ENCODE measurements at regions not wholly inside any gene's neighbourhood (a gene's known extent, or its start where the extent isn't known, plus 50 kb on each side); places are given as distances from the start of the nearest gene placed in this dataset.
A peak's percentile ranks its signal among the peaks of the same experiment; 100 is the strongest.

GRCh38 chr7:79823246-79823951, 311.2 kb upstream of the GNAI1 start:
- Histone ChIP-seq H4K20me1 (ENCODE audit: low read depth) (no peaks in the 10 kb centered on the region), H3K36me3 (no peaks in the 10 kb centered on the region), H3K9me3 (ENCODE audit: low read depth) (no peaks in the 10 kb centered on the region), H3K79me2 (ENCODE audit: low read depth) (no peaks in the 10 kb centered on the region), H3F3A (ENCODE audit: low read depth) (no peaks in the 10 kb centered on the region), H3K4me1 (no peaks in the 10 kb centered on the region), H3K27ac (no peak overlapping the region), H2AFZ (replicated peaks) (no peak overlapping the region), H3K4me2 (no peak overlapping the region), H3K27me3 (no peaks in the 10 kb centered on the region), H3K4me3 (no peak overlapping the region), H3K9ac (no peak overlapping the region)
- Mint-ChIP-seq H3K9me3 (no peaks in the 10 kb centered on the region), H3K27ac (no peak overlapping the region), H3K27me3 (ENCODE audit: insufficient read depth, low read depth) (peaks cover 2% of the 10 kb centered on the region), H3K4me3 (no peak overlapping the region), H3K4me1 (peaks cover 4% of the 10 kb centered on the region), H3K36me3 (no peaks in the 10 kb centered on the region)
- no peak for DNase-seq (ENCODE audit: low spot score)
- TF ChIP-seq EZH2phosphoT487 (IDR thresholded peaks at IDR 0.05) (no peak), CTCF (IDR thresholded peaks at IDR 0.05) (no peak), EZH2 (IDR thresholded peaks at IDR 0.05) (no peak)

GRCh38 chr7:79822620-79823240, 311.9 kb upstream of the GNAI1 start:
- H3K9me3 Mint-ChIP-seq = no peaks in the 10 kb centered on the region
- H3K4me1 Mint-ChIP-seq = peaks cover 4% of the 10 kb centered on the region
- Histone ChIP-seq H4K20me1 (ENCODE audit: low read depth) (no peaks in the 10 kb centered on the region), H3K9me3 (ENCODE audit: low read depth) (no peaks in the 10 kb centered on the region), H3K36me3 (no peaks in the 10 kb centered on the region), H3K4me2 (no peak overlapping the region), H2AFZ (replicated peaks) (no peak overlapping the region), H3K4me3 (no peak overlapping the region), H3K27ac (no peak overlapping the region), H3F3A (ENCODE audit: low read depth) (no peaks in the 10 kb centered on the region), H3K9ac (no peak overlapping the region), H3K4me1 (no peaks in the 10 kb centered on the region), H3K27me3 (no peaks in the 10 kb centered on the region), H3K79me2 (ENCODE audit: low read depth) (no peaks in the 10 kb centered on the region)
- H3K4me3 Mint-ChIP-seq = no peak overlapping the region
- peaks cover 2% of the 10 kb centered on the region for H3K27me3 Mint-ChIP-seq (ENCODE audit: insufficient read depth, low read depth)
- H3K27ac Mint-ChIP-seq = no peak overlapping the region
- TF ChIP-seq CTCF (IDR thresholded peaks at IDR 0.05) (no peak), EZH2phosphoT487 (IDR thresholded peaks at IDR 0.05) (no peak), EZH2 (IDR thresholded peaks at IDR 0.05) (no peak)
- H3K36me3 Mint-ChIP-seq = no peaks in the 10 kb centered on the region
- DNase-seq (ENCODE audit: low spot score) = no peak

- peaks cover 4% of the 10 kb centered on the region for H3K4me1 Mint-ChIP-seq
- H3K27me3 Mint-ChIP-seq (ENCODE audit: insufficient read depth, low read depth) = peaks cover 2% of the 10 kb centered on the region
- H3F3A ChIP-seq (ENCODE audit: low read depth) = no peaks in the 10 kb centered on the region
- TF ChIP-seq CTCF (IDR thresholded peaks at IDR 0.05) (no peak), EZH2phosphoT487 (IDR thresholded peaks at IDR 0.05) (no peak), EZH2 (IDR thresholded peaks at IDR 0.05) (no peak)
- no peaks in the 10 kb centered on the region for H4K20me1 ChIP-seq (ENCODE audit: low read depth)
- no peak overlapping the region for H3K27ac Mint-ChIP-seq
- no peak overlapping the region for H3K4me2 ChIP-seq
- H3K79me2 ChIP-seq (ENCODE audit: low read depth) = no peaks in the 10 kb centered on the region
- H3K9ac ChIP-seq = no peak overlapping the region
- H3K27me3 ChIP-seq = no peaks in the 10 kb centered on the region
- H2AFZ ChIP-seq (replicated peaks) = peak overlapping the region; percentile 89
- no peaks in the 10 kb centered on the region for H3K9me3 ChIP-seq (ENCODE audit: low read depth)
- H3K4me1 ChIP-seq = no peaks in the 10 kb centered on the region
- no peak overlapping the region for H3K4me3 Mint-ChIP-seq
- H3K27ac ChIP-seq = no peak overlapping the region
- no peaks in the 10 kb centered on the region for H3K9me3 Mint-ChIP-seq
- H3K36me3 Mint-ChIP-seq = no peaks in the 10 kb centered on the region
- no peak overlapping the region for H3K4me3 ChIP-seq
- H3K36me3 ChIP-seq = no peaks in the 10 kb centered on the region
- peak; percentile 43 for DNase-seq (ENCODE audit: low spot score)
Measured at GRCh38 chr7:79820387-79820786, 314.2 kb upstream of the GNAI1 start.

Measured in neural progenitor cell (in vitro differentiated cells).